ENCODE measurements at regions not wholly inside any gene's neighbourhood (a gene's known extent, or its start where the extent isn't known, plus 50 kb on each side); places are given as distances from the start of the nearest gene placed in this dataset.
"Not testable (repeated sequence)": the region's sequence is repeated elsewhere in the genome, so short reads cannot be mapped to it uniquely, and the experiment has no call there.

DNA sequence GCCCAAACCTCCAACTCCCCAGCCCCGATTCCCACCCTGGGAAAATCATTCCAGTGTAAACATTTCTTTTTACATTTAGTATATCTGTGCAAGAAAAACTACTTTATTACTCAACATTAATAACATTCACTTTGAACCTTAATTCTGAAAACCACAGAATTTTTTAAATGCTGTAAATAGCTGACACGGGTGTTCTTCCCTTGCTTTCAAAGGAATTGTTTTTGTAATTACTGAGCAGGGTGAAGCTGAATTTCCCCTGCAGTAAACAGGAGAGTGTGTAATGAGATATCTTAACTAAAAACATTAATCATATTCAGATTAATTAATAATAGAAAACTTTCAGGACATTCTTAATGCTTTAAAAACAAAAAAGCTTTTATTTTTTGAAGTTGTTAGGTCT, 99.3 kb upstream of the CITED2 start:
- ATAC-seq: no peak
- DNase-seq (ENCODE audit: low spot score): no peak

- peak; percentile 85 for ATAC-seq
- peak; percentile 69 for DNase-seq (ENCODE audit: low spot score)
Observed at GRCh38 chr6:139473231-139473701, 98.8 kb upstream of the CITED2 start.

- ATAC-seq: peak; percentile 52
- no peak for DNase-seq (ENCODE audit: low spot score)
Observed at GRCh38 chr6:139472351-139473015, 98.0 kb upstream of the CITED2 start.

DNA sequence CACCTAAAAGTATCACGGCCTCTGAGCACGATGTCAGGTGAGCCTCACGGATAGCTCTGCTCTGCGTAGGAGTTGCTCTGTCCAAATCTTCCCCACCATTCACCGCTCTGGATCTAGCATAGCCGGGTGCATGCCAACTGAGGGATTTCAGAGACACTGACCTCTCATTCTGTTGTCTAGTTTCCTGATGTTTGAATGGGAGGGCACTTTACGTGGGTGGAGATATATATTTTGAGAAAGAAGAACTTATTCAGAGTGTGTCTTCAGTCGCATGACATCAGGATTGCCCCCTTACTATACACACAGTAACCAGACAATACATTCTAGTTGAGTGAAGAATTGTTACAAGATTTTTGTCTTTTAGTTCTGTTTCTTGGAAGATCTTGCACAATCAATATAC, 96.5 kb upstream of the CITED2 start:
- ATAC-seq: no peak
- DNase-seq (ENCODE audit: low spot score): no peak

- ATAC-seq: no peak
Observed at GRCh38 chr6:139468178-139468819, 93.9 kb upstream of the CITED2 start.

GRCh38 chr6:139457476-139457875, 83.0 kb upstream of the CITED2 start:
- DNase-seq (ENCODE audit: low spot score): no peak
- ATAC-seq: no peak

More at GRCh38 chr6:139468178-139468819, 93.9 kb upstream of the CITED2 start:
- no peak for DNase-seq (ENCODE audit: low spot score)

DNA sequence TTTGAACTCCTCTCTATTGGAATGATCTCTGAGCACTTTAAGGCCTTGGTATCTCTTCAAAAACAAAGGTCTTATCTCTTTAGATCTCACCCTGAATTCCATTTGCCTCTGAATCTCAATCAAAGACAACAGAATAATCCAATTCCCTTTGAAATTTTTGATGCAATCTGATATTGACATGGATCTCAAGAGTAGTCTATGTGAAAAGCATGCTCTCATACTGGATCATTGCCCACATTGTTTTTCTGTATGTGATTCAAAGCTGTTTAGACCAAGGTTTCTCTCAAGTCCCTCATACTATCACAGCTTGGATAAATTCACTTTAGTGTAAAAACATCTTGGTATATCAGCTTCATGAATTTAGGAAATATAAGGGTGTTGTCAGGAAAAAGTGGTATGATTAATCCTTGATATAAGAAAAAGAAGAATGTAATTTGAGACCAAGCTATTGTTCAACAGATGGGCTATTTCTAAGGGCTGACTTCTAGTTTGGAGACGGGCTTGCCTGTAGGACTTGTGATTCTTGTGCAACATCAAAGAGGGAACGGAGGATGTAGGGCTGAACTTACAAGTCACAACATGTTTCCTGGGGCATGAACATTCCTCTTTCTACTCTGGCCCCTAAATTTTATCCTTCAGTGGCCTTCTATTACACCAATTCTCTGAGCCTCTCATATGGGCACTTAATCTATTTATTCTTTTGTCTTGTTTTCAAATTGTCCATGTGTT, 77.9 kb upstream of the CITED2 start:
- DNase-seq (ENCODE audit: low spot score) (no peak), ATAC-seq (no peak)

DNA sequence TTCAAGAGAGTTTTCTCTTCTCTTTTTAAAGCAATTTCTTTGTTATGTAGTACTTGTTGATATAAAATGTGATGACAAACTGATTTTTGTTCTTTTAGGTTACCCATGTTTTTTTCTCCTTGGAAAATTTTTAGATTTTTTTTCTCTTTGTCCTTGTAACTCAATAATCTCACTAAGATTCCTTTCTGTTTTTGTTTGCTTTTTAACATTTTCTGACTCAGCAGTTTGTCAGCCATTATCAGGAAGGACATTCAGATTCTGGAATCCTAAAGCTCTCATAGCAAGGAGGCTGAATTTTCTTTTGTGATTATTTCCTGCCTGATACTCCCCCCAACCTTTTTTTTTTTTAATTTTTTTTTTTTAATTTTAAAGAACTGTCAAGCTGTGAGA, 75.2 kb upstream of the CITED2 start:
- DNase-seq (ENCODE audit: low spot score): no peak
- ATAC-seq: no peak

DNA sequence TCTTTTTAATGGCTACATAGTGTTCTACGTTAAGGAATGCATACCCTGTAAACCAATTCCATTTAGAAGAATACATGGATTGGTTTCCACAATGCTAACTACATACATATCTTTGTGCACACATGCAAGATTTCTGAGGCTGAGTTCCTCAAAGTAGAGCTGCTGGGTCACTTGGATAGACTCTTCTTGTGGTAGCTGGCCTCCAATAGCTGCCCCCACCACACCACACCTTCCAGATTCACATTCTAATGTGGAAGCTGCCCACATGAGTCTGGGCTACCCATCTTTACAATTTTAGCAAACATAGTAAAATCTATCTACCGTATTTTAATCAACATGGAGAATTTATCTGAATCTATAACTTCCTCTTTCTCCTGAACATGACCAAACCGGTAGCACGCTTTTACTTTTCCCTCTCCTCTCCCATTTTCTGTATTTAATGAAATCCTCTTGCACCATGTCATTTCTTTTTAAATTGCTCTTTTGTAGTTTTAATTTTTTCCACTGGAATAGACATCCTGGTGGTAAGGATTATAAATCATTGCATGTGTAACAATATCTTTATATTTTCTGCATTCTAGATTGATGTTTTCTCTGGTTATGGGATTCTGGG, 74.7 kb upstream of the CITED2 start:
- ATAC-seq (no peak), DNase-seq (ENCODE audit: low spot score) (no peak)

DNA sequence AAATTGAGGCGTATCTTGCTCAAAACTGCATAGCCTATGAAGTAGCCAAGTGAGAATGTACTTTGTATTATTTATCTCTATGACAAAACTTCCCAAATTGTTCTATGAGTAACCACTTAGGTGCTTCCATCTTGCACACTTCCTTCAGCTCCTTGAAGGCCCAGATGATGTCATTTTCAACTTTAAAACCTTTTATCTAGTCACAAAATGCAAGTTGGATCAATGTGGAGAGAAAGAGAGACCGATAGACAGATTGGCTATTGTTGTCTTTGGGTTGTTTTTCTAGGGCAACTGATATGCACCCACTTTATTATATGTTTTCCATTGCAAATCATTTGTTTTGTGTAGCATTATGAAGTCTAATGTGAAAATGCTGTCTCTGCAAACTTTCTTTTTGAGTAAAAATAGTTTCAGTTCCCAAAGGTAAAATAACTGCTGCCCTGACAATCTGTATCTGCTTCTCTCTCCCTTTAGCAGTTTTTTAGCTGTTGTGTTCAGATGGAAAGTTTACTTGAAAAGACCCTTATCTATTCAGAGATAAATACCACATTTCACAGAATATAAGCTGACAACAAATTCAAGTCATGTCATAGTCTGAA, 73.7 kb upstream of the CITED2 start:
- no peak for ATAC-seq
- DNase-seq (ENCODE audit: low spot score): no peak

GRCh38 chr6:139447656-139447975, 73.2 kb upstream of the CITED2 start:
- DNase-seq (ENCODE audit: low spot score): no peak
- ATAC-seq: no peak

DNA sequence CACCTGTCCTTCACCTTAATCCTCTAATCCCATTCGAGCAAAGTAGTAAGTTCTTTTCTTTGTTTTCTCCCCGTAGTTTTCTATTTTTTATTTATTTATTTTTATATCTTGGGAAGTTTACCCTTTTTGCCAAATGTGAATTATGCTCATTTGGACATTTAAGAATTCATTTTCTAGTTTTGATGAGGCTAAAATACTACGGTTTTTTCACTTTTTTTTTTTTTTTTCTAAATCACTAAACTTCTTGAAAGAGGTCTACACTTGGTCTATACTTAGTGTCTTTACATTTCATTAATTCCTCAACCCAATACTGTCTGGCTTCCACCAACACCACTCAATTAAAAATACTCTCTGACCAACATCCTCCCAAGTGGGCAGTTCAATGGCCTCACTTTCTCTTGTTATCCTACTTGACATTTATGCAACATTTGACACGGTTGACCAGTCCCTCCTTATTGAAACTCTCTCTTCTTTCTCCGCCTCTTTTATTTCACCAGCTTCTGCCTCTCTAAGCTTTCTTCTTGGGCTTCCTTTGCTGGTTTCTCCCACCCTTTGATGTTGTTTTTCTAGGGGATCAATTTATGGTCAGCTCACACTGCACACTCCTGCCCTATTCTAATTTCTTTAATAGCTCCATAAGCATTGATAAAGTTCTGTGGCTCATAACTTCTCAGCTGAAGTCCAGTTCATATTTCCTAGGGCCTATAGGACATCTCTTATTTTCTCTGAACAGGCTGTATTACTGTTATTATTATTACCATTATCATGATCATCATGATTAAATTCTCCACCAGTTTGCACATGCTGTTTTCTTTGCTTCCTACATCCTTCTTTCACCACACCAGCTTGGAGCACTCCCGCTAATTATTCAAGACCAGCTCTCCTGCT, 72.6 kb upstream of the CITED2 start:
- no peak for DNase-seq (ENCODE audit: low spot score)

GRCh38 chr6:139446138-139446715, 71.8 kb upstream of the CITED2 start:
- ATAC-seq: no peak
- DNase-seq (ENCODE audit: low spot score): no peak

More for the DNA sequence above, 72.6 kb upstream of the CITED2 start:
- ATAC-seq: no peak

DNA sequence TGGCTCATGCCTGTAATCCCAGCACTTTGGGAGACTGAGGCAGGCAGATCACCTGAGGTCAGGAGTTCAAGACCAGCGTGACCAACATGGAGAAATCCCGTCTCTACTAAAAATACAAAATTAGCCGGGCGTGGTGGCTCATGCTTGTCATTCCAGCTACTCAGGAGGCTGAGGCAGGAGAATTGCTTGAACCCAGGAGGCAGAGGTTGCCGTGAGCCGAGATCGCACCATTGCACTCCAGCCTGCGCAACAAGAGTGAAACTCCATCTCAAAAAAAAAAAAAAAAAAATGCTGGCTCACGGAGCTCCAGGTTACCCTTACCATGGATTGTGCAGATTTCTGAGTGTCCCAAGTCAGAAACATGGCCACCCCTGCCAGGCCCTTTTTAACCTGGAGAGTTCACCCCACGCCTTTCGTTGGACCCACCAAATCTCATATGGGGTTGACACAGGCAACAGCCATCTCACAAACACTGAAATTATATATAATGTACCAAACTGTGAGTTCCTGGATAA, 69.9 kb upstream of the CITED2 start:
- DNase-seq (ENCODE audit: low spot score); ATAC-seq: not testable (repeated sequence)

GRCh38 chr6:139443231-139444112, 69.0 kb upstream of the CITED2 start:
- DNase-seq (ENCODE audit: low spot score) (no peak), ATAC-seq (no peak)

DNA sequence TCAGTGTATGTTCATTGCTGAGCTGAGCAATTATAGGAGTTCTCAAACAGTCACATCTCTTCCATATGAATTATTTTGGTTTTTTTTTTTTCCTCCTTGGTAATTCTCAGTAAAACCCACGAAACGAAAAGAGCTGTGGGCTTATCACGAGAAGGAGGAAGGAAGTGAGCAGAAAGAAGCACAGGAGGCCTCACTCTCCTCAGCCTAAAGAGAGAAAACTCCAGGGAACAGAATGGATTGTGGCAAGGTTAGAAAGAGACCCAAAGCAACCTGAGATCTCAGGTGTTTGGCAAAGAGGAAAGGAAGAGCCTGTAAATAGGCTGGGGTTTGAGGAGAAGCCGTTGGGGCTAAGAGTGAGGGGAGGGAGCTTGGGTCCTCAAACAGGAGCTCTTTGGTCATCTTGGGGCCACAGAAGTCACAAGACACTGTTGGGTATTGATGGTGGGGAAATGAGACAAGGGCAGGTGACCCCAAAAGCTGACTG, 67.8 kb upstream of the CITED2 start:
- no peak for ATAC-seq

DNA sequence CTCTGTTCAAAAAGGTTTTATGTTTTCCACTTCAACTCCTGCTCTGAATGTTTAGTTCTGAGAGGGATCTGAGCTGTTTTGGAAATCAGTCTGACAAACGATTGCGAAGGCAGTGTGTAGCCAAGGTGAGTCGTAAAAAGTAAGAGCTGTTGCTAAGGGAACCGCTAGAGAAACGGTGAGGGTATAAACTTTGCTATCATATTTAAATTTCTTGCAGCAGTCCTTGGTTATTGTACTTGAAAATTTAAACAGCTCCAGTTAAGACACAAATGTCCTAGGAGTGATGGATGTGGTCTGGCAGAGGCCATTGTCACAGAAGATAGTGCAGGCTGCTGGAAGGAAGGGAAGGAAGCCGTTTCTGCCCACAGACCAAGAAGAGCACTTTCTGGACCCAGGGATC, 64.9 kb upstream of the CITED2 start:
- DNase-seq (ENCODE audit: low spot score): no peak
- no peak for ATAC-seq

More for the DNA sequence above, 67.8 kb upstream of the CITED2 start:
- no peak for DNase-seq (ENCODE audit: low spot score)

DNA sequence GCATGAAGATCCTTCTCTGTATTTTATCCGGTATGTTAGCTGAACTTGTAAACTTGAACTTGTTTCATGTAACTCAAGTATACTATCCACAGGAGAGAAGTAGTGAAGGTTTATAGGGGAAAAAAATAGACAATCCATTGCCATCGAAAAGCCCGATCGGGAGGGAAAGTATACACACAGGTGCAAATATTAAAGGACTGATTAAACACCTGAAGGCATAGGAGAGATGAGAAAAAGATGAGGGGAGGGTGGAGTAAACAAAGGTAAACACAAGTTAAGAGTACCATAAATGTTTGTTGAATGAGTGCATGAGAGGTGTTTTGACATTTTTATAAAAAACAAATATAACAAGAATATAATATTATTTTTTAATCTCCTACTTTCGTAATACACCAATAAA, 64.3 kb upstream of the CITED2 start:
- ATAC-seq (no peak), DNase-seq (ENCODE audit: low spot score) (no peak)

DNA sequence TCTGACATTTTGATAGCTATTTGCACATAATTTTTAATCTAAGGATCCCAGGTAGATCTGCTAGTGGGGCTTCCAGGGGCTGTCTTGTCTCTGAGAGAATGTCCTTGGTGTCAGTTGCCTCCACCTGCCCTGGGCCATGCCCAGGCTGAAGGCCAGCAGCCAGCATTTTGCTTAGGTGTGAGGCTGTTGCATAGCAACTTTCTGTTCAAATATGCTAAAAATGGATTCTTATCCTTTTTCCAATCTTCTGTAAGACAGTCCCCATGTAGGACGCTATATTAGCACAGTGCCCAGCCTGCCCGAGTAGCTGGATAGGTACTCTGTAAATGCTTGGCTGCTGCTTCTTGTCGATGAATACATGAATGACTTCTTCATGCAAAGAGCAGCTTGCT, 62.5 kb upstream of the CITED2 start:
- ATAC-seq (no peak), DNase-seq (ENCODE audit: low spot score) (no peak)

Measured in left lobe of liver (tissue), 2 donors.